ENCODE measurements at regions not wholly inside any gene's neighbourhood (a gene's known extent, or its start where the extent isn't known, plus 50 kb on each side); places are given as distances from the start of the nearest gene placed in this dataset.

GRCh38 chr6:145532361-145532760, 203.0 kb downstream of the EPM2A start:
- H3K27ac ChIP-seq: no peak overlapping the region
- no peak for TF ChIP-seq CTCF (conservative IDR thresholded peaks at IDR 0.05)
- TF ChIP-seq ZFX (IDR thresholded peaks at IDR 0.05): no peak

- H3K27ac ChIP-seq: no peak overlapping the region
- no peak for TF ChIP-seq CTCF (conservative IDR thresholded peaks at IDR 0.05)
- TF ChIP-seq ZFX (IDR thresholded peaks at IDR 0.05): no peak
Observed at GRCh38 chr6:145534989-145535388, 200.3 kb downstream of the EPM2A start.

- TF ChIP-seq ZFX (IDR thresholded peaks at IDR 0.05) (no peak), CTCF (conservative IDR thresholded peaks at IDR 0.05) (no peak)
Observed at GRCh38 chr6:145538989-145539388, 196.3 kb downstream of the EPM2A start.

GRCh38 chr6:145539831-145540230, 195.5 kb downstream of the EPM2A start:
- TF ChIP-seq CTCF (conservative IDR thresholded peaks at IDR 0.05) (no peak), ZFX (IDR thresholded peaks at IDR 0.05) (no peak)
- H3K27ac ChIP-seq: no peak overlapping the region

More at GRCh38 chr6:145538989-145539388, 196.3 kb downstream of the EPM2A start:
- no peak overlapping the region for H3K27ac ChIP-seq

- no peak overlapping the region for H3K27ac ChIP-seq
- no peak for TF ChIP-seq ZFX (IDR thresholded peaks at IDR 0.05)
- no peak for TF ChIP-seq CTCF (conservative IDR thresholded peaks at IDR 0.05)
Observed at GRCh38 chr6:145540741-145541140, 194.6 kb downstream of the EPM2A start.

GRCh38 chr6:145544041-145544440, 191.3 kb downstream of the EPM2A start:
- TF ChIP-seq CTCF (conservative IDR thresholded peaks at IDR 0.05) (no peak), ZFX (IDR thresholded peaks at IDR 0.05) (no peak)
- H3K27ac ChIP-seq: no peak overlapping the region

GRCh38 chr6:145544514-145544913, 190.8 kb downstream of the EPM2A start:
- TF ChIP-seq ZFX (IDR thresholded peaks at IDR 0.05) (no peak), CTCF (conservative IDR thresholded peaks at IDR 0.05) (no peak)
- H3K27ac ChIP-seq: no peak overlapping the region

Data from C4-2B (cell line).